CD4-positive, alpha-beta T cell (primary cell): ENCODE measurements at regions not wholly inside any gene's neighbourhood (a gene's known extent, or its start where the extent isn't known, plus 50 kb on each side); places are given as distances from the start of the nearest gene placed in this dataset.
"Not testable (repeated sequence)": the region's sequence is repeated elsewhere in the genome, so short reads cannot be mapped to it uniquely, and the experiment has no call there.

Source experiments
- ATAC-seq: fragments of 200-7000 bp; cut with Tn5 transposase; one replicate; pipeline ENCODE4 v1.10.0; 2022; ENCODE audit warnings: mild to moderate bottlenecking; ENCODE audit not compliant: poor library complexity
- CTCF ChIA-PET: fragments of 350-600 bp; sonication (Branson Sonifier 250); formaldehyde crosslinking; loops from one replicate; lab custom pipeline; 2021; ENCODE audit warnings: antibody characterized with exemption, inconsistent platforms; lab: Charles Lee
- POLR2A ChIA-PET: fragments of 350-600 bp; sonication (Branson Sonifier 250); formaldehyde crosslinking; loops from one replicate; lab custom pipeline; 2021; ENCODE audit warnings: antibody characterized with exemption, inconsistent platforms; lab: Charles Lee
- DNase-seq, 14 experiments: peaks; one replicate each; pipeline ENCODE4 v3.0.0-alpha.2; 2013 to 2020; ENCODE audit warnings: mixed read lengths in 2 of 14
- H3K27ac ChIP-seq, 2 donors: one replicate each; pipeline versions ENCODE4 v1.5.1 to v1.7.0; 2013; ENCODE audit warnings: low read length in 2 of 2, low read depth in 1 of 2, mild to moderate bottlenecking in 1 of 2
- H3K27me3 ChIP-seq, 2 experiments: 1 replicate in 1 of 2; 2 replicates in 1 of 2; pipeline versions ENCODE4 v1.6.1 to v1.7.0; 2013; ENCODE audit warnings: low read length in 2 of 2, control low read depth in 1 of 2, mild to moderate bottlenecking in 1 of 2, moderate library complexity in 1 of 2; ENCODE audit not compliant: insufficient read depth in 2 of 2, control insufficient read depth in 1 of 2
- H3K36me3 ChIP-seq: one replicate; pipeline ENCODE4 v1.6.1; 2013; ENCODE audit warnings: low read length, control low read depth; ENCODE audit not compliant: insufficient read depth
- H3K4me1 ChIP-seq: one replicate; pipeline ENCODE4 v1.6.1; 2013; ENCODE audit warnings: low read length, control low read depth; ENCODE audit not compliant: insufficient read depth
- H3K4me3 ChIP-seq: one replicate; pipeline ENCODE4 v1.5.1; 2013; ENCODE audit warnings: mild to moderate bottlenecking, low read length, moderate library complexity
- H3K9me3 ChIP-seq, 2 experiments: 1 replicate in 1 of 2; 2 replicates in 1 of 2; pipeline versions ENCODE4 v1.6.1 to v1.7.0; 2013; ENCODE audit warnings: low read length in 2 of 2, mild to moderate bottlenecking in 2 of 2, control low read depth in 1 of 2, moderate library complexity in 1 of 2; ENCODE audit not compliant: control insufficient read depth in 1 of 2, insufficient read depth in 1 of 2
- H3K27ac Mint-ChIP-seq: one replicate; pipeline ENCODE4 v1.8.0; 2020; ENCODE audit warnings: mixed read lengths
- H3K27me3 Mint-ChIP-seq: one replicate; pipeline ENCODE4 v1.8.0; 2021; ENCODE audit warnings: mixed read lengths
- H3K36me3 Mint-ChIP-seq: one replicate; pipeline ENCODE4 v1.8.0; 2021; ENCODE audit warnings: low read depth, mixed read lengths
- H3K4me1 Mint-ChIP-seq: one replicate; pipeline ENCODE4 v1.8.0; 2021; ENCODE audit warnings: low read depth, mixed read lengths
- H3K4me3 Mint-ChIP-seq: one replicate; pipeline ENCODE4 v1.8.0; 2020; ENCODE audit warnings: mild to moderate bottlenecking, mixed read lengths
- H3K9me3 Mint-ChIP-seq: one replicate; pipeline ENCODE4 v1.8.0; 2020; ENCODE audit warnings: mixed read lengths
- CTCF ChIP-seq: fragments of 200-600 bp; IDR thresholded peaks from one replicate; pipeline ENCODE4 v1.8.0; 2022; ENCODE audit warnings: antibody characterized with exemption, mild to moderate bottlenecking
- intact Hi-C, 2 experiments: fragments of 100-400 bp; cut with DNase I in 1 of 2; cut with micrococcal nuclease in 1 of 2; formaldehyde crosslinking; loops; one replicate each; pipeline versions ENCODE4 v1.15.1 to v1.9.0; 2023 to 2025; cut with DNase I, micrococcal nuclease

GRCh38 chr12:111238075-111238734 lies 130.7 kb downstream of the PHETA1 start:
- Histone ChIP-seq H3K9me3 (peaks cover 0 to 8% of the 10 kb centered on the region in 2 experiments), H3K27me3 (peaks cover 0 to under 1% of the 10 kb centered on the region in 2 experiments), H3K27ac (no peak overlapping the region), H3K4me3 (no peak overlapping the region), H3K4me1 (no peaks in the 10 kb centered on the region), H3K36me3 (no peaks in the 10 kb centered on the region)
- Mint-ChIP-seq H3K36me3 (no peaks in the 10 kb centered on the region), H3K27me3 (peaks cover 17% of the 10 kb centered on the region), H3K9me3 (no peaks in the 10 kb centered on the region), H3K4me3 (no peak overlapping the region), H3K4me1 (no peaks in the 10 kb centered on the region), H3K27ac (no peak overlapping the region)
- TF ChIP-seq CTCF: no peak
- POLR2A ChIA-PET: no interaction called here
- DNase-seq (no peak), ATAC-seq (no peak)
- CTCF ChIA-PET: no interaction called here
- intact Hi-C loops: no loop called here

GRCh38 chr12:111234491-111234890 lies 134.4 kb downstream of the PHETA1 start:
- H3K36me3 Mint-ChIP-seq, H3K27ac ChIP-seq, ATAC-seq, H3K4me1 Mint-ChIP-seq, H3K4me3 Mint-ChIP-seq, intact Hi-C loops, H3K4me3 ChIP-seq, H3K27me3 ChIP-seq, H3K27ac Mint-ChIP-seq, H3K9me3 ChIP-seq, H3K36me3 ChIP-seq, H3K4me1 ChIP-seq, CTCF ChIA-PET, POLR2A ChIA-PET, H3K9me3 Mint-ChIP-seq, DNase-seq: not testable (repeated sequence)
- peaks cover 30% of the 10 kb centered on the region for H3K27me3 Mint-ChIP-seq

- Histone ChIP-seq H3K4me1 (no peaks in the 10 kb centered on the region), H3K27me3 (peaks cover 7% of the 10 kb centered on the region in 2 experiments), H3K4me3 (no peak overlapping the region), H3K9me3 (peaks cover 0 to 4% of the 10 kb centered on the region in 2 experiments), H3K27ac (no peak overlapping the region), H3K36me3 (no peaks in the 10 kb centered on the region)
- Mint-ChIP-seq H3K27ac (no peak overlapping the region), H3K4me3 (no peak overlapping the region), H3K4me1 (no peaks in the 10 kb centered on the region), H3K9me3 (no peaks in the 10 kb centered on the region), H3K27me3 (peaks cover 25% of the 10 kb centered on the region), H3K36me3 (no peaks in the 10 kb centered on the region)
- no peak for ATAC-seq
- no peak for DNase-seq
- no peak for TF ChIP-seq CTCF
- ChIA-PET CTCF (no interaction called here), POLR2A (no interaction called here)
- intact Hi-C loops: no loop called here
Observed at GRCh38 chr12:111233786-111234185, 135.1 kb downstream of the PHETA1 start.

GRCh38 chr12:111230649-111231048 lies 138.2 kb downstream of the PHETA1 start:
- Histone ChIP-seq H3K27me3 (peaks cover 7% of the 10 kb centered on the region in 2 experiments), H3K9me3 (peaks cover 0 to under 1% of the 10 kb centered on the region in 2 experiments), H3K4me1 (no peaks in the 10 kb centered on the region), H3K36me3 (no peaks in the 10 kb centered on the region), H3K27ac (no peak overlapping the region), H3K4me3 (no peak overlapping the region)
- intact Hi-C loops: no loop called here
- TF ChIP-seq CTCF: no peak
- POLR2A ChIA-PET: no interaction called here
- Mint-ChIP-seq H3K4me3 (no peak overlapping the region), H3K36me3 (no peaks in the 10 kb centered on the region), H3K9me3 (no peaks in the 10 kb centered on the region), H3K4me1 (no peaks in the 10 kb centered on the region), H3K27me3 (peaks cover 16% of the 10 kb centered on the region), H3K27ac (no peak overlapping the region)
- CTCF ChIA-PET: no interaction called here
- ATAC-seq (no peak), DNase-seq (no peak)
